GM18502 (cell line): ENCODE measurements at regions not wholly inside any gene's neighbourhood (a gene's known extent, or its start where the extent isn't known, plus 50 kb on each side); places are given as distances from the start of the nearest gene placed in this dataset.

Experiments used
- ATAC-seq: cut with Tn5 transposase; IDR thresholded peaks from one replicate; pipeline ENCODE4 v1.9.1; 2021; ENCODE audit warnings: mild to moderate bottlenecking; ENCODE audit not compliant: unreplicated experiment, poor library complexity

GRCh38 chr19:32105527-32106310 is 239.7 kb upstream of the ZNF507 start:
- ATAC-seq = no peak

- no peak for ATAC-seq
Measured at GRCh38 chr19:32122258-32122657, 223.2 kb upstream of the ZNF507 start.

- no peak for ATAC-seq
Measured at GRCh38 chr19:32123355-32123940, 222.0 kb upstream of the ZNF507 start.

DNA sequence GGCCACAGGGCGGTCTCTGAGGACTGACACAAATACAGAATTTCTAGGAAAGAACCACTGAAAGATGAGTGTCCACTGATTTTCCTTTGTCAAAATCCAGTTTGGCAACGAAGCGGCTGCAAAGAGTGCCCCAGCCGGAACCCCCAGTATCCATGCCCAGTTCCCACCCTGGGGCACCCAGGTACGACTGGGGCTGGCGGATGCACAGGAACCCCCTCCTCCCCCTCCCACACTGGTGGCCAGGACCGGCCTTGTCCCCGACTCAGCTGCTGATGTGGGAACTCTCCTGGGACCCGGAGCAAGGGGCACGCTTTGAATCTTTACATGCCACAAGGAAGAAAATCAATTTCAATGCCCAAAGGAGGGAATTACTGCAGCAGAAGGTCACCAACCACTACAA is 220.8 kb upstream of the ZNF507 start:
- no peak for ATAC-seq

DNA sequence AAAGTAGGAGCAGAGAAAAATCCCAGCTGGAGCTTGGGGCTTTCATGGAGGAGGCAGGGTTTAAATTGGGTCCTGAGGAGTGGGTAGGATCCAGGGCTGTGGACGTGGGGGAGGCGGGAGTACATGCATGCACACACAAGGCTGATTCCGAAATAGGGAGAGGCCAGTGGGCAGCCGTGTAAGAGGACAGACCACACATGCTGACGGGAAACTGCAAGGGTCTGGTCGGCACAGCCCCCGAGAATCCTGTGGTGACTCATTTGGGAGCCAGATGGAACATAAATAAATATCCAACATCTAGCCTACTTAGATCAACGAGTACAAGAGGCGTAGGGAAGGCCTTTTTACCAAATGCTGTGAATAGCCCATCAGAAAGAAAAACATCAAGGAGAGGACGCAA is 216.3 kb upstream of the ZNF507 start:
- ATAC-seq = no peak

- ATAC-seq = no peak
Measured at GRCh38 chr19:32130332-32130731, 215.1 kb upstream of the ZNF507 start.

DNA sequence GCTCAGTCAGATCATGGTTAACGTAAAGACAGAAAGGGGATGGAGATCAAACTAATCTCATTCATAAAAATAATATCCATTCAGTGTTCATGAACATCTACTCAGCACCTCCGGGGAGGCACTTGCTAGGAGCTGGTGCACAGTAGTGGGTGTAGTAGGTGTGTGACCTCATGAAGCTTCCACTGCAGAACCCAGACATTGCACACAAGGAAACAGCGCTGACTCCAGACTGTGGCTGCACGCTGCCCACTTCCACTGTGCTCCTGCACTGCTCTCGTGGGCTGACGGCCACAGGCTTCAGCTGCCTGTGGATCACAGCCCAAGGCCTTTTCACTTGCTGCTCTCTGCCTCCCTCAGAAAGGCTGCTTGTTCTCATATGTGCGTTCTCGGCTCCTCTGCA is 214.4 kb upstream of the ZNF507 start:
- ATAC-seq = no peak

- no peak for ATAC-seq
Measured at GRCh38 chr19:32138416-32138815, 207.0 kb upstream of the ZNF507 start.

- no peak for ATAC-seq
Measured at GRCh38 chr19:32141840-32142511, 203.4 kb upstream of the ZNF507 start.

DNA sequence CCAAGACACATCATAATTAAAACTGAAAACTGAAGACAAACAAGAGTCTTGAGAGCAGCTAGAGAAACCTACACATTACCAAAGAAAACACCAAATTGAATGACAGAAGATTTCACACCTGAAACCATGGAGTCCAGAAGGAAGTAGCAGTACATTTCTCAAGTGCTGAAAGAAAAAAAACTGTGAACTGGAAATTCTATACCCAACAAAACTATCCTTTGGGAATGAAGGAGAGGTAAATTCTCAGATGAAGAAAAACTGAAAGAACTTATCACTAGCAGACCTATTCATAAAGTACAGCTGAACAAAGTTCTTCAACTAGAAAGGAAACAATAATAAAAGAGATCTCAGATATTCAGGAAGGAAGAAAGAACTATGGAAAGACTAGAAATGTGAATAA is 198.7 kb upstream of the ZNF507 start:
- ATAC-seq = no peak

DNA sequence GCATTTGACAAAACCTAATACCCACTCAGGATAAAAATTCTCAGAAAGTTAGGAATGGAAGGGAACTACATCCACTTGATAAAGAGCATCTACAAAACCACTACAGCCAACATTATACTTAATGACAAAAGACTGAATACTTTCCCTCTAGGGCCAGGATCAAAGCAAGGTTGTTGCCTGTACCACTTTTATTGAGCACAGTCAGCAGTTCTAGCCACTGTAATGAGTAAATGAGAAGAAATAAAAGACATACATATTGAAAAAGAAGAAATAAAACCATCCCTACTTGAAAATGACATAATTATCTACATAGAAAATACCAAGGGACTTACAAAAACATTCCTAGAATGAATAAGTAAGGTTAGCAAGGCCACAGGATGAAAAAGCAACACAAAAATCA is 194.8 kb upstream of the ZNF507 start:
- ATAC-seq = no peak

GRCh38 chr19:32154418-32154817 is 191.0 kb upstream of the ZNF507 start:
- no peak for ATAC-seq

DNA sequence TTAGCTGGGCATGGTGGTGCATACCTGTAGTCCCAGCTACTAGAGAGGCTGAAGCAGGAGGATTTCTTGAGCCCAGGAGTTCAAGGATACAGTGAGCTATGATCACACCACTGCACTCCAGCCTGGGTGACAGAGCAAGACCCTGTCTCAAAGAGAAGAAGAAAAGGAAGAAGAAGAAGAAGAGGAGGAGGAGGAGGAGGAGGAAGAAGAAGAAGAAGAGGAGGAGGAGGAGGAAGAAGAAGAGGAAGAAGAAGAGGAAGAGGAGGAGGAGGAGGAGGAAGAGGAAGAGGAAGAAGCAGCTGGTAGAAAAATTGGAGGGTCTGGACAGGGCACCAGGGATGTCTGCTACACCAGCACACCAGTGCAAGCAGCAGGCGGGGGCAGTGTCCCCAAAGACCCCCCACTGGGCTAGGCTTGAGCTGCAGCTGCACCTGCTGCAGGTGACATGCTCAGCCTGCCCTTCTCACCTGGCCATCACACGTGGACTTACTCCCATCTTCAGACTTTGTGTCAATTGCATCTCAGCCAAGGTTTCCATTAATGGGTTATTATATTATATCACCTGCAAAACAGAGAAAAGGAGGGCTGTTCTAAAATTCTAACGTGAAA is 180.9 kb upstream of the ZNF507 start:
- no peak for ATAC-seq

- no peak for ATAC-seq
Measured at GRCh38 chr19:32165141-32165540, 180.3 kb upstream of the ZNF507 start.

- ATAC-seq = no peak
Measured at GRCh38 chr19:32165750-32166149, 179.7 kb upstream of the ZNF507 start.

- ATAC-seq = no peak
Measured at GRCh38 chr19:32166238-32166637, 179.2 kb upstream of the ZNF507 start.

DNA sequence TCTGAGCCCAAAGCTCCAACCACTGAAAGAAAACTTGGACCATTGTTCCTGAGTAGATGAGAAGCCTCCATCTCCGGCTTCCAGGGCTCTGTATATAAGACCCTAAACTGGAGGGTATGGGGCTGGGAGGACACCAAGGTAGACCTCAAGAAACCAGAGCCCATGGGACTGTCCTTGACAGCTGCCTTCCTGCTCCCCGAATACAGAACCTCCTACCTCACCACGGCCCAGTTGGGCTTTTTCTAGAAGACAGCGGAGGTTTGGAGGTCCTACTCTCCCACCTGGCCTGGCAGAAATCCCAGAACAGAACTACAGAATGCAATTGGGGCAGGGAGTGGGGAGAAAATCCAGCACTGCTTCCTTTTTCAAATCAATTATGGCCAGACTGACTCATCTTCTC is 177.3 kb upstream of the ZNF507 start:
- no peak for ATAC-seq

DNA sequence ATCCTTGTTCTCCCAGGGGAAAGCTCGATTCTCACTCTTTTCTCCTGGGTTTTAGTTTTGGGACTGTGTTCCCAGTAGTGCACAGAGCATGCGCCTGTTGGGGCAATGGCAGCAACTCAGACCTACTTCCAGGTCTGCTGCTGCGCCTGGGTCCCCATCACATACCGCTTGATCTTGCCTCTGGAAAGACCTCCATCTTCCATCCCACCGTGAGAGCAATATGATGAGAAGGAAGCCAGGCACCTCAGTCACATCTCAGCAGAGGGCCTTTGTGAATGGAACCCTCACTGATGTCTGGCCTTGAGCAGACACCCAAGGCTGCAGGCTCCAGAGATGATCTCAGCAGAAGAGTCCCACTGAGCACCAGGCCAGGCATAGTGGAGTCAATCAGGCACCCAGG is 176.8 kb upstream of the ZNF507 start:
- ATAC-seq = no peak

GRCh38 chr19:32171719-32172151 is 173.7 kb upstream of the ZNF507 start:
- no peak for ATAC-seq

DNA sequence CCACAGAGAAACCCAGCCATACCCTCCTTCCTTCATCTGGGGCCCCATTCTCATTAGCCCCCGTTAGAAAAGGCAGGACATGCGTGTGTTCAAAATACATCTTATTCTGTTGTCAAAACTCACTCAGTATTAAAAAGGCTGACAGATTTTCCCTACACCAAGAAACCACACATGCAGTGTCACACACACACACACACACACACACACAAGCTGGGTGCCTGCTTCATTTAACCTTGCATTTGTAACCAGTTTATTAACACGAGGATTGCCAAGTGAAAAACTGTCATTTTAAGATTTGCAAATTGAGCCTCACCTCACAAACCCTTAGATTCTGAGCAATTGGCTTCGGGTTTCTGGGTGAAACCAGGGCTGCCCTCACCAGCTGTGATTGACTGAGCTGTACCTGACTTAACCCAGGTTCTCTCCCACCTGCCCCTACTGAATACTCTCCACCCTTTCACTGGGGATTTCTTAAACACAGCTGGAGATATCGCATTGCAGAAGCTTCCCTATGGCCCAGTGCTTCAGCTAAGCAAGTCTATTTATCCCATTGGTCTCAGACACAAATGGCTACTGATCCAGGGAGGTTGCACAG is 172.7 kb upstream of the ZNF507 start:
- no peak for ATAC-seq

GRCh38 chr19:32173836-32174235 is 171.6 kb upstream of the ZNF507 start:
- no peak for ATAC-seq
